LoVo (cell line): ENCODE measurements at regions not wholly inside any gene's neighbourhood (a gene's known extent, or its start where the extent isn't known, plus 50 kb on each side); places are given as distances from the start of the nearest gene placed in this dataset.
"Not testable (repeated sequence)": the region's sequence is repeated elsewhere in the genome, so short reads cannot be mapped to it uniquely, and the experiment has no call there.

Experiments used
- DNase-seq: peaks from one replicate; pipeline ENCODE4 v3.0.0-alpha.2; 2016; ENCODE audit warnings: low spot score

DNA sequence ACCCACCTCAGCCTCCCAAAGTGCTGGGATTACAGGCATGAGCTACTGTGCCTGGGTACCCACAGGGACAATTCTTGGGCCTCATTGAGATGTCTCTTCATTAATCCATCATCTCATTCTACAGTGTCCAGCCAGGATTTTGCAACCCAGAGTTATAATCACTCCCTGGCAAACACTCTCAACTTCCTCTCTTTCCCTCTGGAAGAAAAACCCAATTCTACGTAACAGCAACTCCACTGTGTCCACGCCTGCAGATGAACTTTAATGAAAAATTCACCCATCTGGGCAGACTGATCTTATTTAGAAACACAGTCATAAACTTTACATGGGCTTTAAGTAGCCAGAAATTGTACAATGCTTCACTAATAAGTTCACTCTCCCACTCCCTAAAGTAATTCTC is 90.1 kb upstream of the ABCC4 start:
- no peak for DNase-seq

DNA sequence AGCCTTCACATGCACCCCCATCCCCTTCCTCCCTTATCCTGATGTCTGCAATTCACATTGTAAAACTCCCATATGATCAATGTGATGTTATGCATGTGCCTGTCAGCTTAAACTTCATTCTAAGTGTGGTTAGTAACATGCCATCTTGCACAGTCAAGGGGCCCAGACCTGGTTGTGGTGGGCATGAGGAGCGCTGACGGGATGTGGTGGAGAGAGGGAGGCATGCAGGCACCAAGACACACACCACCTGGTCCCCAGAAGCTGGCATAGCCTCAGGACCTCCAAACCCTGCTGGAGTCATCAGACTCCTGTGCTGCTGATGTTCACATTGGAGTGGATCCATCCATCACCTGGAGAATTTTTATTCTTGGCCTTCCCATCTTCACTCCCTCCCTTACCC is 90.5 kb upstream of the ABCC4 start:
- no peak for DNase-seq

DNA sequence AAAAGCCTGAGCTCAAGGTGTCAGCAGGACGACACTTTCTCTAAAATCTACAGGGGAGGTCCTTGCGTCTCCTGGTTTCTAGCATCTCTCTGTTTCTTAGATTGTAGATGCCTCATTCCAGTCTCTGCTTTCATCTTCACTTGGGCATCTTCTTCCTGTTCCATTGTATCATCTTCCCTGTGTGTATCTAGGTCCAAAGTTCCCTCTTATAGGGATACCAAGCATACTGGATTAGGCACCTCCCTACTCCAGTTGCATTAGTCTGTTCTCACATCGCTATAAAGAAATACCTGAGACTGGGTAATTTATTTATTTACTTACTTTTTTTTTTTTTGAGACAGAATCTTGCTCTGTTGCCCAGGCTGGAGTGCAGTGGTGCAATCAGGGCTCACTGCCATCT is 91.3 kb upstream of the ABCC4 start:
- no peak for DNase-seq

- DNase-seq = no peak
Observed at GRCh38 chr13:95403349-95404140, 102.3 kb upstream of the ABCC4 start.

- peak; percentile 72 for DNase-seq
Observed at GRCh38 chr13:95404141-95404882, 103.1 kb upstream of the ABCC4 start.

- DNase-seq = no peak
Observed at GRCh38 chr13:95406176-95406575, 104.9 kb upstream of the ABCC4 start.

- DNase-seq = no peak
Observed at GRCh38 chr13:95411428-95412040, 110.3 kb upstream of the ABCC4 start.

DNA sequence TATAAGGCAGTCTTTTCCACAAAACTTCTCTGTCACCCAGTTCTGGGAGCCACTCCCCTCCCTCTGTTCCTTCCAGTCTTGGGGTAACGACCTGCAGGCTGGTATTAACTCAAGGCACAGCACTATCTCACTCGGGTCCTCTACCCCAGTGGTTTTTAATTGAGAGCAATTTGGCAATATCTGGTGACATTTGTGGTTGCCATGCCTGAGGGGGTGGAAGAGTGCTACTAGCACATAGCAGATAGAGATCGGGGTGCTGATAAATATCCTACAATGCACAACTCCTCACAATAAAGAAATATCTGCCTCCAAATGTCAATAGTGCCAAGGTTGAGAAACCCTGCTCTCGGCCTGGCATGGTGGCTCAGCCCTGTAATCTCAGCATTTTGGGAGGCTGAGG is 117.7 kb upstream of the ABCC4 start:
- no peak for DNase-seq

DNA sequence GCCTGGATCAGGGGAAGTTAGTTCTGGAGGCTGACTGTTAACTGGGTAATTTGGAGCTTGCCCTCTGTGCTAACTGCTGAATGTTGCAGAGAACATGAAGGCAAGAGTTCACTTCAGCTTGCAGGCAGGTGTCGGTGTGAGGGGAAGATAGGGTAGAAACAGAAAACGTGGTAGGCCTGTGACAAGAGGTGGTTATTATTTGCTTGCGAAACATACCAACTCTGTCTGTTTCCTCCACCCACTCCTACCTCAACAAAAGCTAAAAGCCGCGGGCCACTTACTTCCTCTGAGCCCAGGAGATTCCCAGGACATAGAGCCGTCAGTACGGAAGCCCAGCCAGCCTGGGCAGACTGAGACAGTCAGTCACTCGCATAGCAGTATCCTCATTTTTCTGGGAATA is 119.2 kb upstream of the ABCC4 start:
- DNase-seq = no peak

DNA sequence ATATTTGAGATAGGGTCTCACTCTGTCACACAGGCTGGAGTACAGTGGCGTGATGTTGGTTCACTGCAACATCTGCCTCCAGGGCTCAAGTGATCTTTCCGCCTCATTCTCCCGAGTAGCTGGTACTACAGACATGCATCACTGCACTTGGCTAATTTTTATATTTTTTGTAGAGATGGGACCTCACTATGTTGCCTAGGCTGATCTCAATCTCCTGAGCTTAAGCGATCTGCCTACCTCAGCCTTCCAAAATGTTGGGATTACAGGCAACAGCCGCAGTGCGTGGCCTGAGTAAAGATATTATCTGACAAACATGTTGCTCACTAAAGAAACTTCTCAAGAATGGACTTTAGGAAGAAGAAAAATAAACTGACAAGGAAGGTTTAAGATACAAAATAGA is 125.4 kb upstream of the ABCC4 start:
- no peak for DNase-seq

- DNase-seq = not testable (repeated sequence)
Observed at GRCh38 chr13:95430525-95430924, 122.0 kb upstream of the CLDN10 start.

DNA sequence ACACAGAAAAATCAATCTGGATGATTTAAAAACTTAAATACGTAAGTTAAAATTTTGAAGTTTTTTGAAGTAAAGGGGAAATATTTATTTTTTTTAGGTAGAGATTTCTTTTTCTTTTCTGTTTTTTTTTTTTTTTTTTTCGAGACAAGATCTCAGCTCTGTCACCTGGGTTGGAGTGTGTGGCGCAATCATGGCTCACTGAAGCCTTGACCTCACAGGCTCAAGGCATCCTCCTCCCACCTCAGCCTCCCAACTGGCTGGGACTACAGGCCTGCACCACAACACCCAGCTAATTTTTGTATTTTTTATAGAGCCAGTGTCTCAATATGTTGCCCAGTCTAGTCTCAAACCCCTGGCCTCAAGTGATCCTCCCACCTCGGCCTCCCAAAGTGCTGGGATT is 120.4 kb upstream of the CLDN10 start:
- DNase-seq = no peak

- DNase-seq = no peak
Observed at GRCh38 chr13:95433537-95433936, 119.0 kb upstream of the CLDN10 start.

DNA sequence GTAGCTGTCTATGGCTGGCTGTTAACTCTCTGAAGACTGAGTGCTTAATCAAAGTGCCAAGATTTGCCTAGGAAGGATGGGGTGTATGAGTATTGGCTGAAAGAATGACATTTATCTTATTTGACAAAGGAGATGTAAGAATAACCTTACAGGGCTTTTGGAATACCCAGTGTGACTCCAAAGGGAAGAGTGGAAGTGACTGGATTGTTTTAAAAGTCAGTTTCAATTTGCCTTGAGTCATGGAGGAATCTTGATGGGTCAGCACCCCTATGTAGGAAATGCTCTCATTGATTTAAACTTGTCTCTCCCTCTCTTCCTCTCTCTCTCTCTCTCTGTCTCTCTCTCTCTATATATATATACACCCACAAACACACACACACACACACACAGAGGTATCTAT is 118.4 kb upstream of the CLDN10 start:
- DNase-seq = no peak

DNA sequence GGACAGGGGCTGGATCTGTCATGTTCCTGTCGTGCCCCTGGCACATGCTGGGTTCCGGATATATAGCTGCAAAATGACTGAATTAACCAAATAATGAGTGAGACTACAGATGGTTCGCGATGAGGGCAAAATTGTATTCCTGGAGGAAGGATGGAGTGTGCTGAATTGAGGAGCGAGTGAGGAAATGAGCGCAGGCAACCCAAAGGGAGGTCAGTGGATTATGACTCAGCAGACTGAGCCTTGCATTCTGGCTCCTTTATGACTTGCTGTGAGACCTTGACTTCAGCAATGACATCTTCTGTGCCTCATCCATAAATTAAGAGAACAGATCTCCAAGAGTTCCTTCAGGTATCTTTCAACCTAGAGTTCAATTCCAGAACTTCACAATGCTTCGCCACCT is 115.0 kb upstream of the CLDN10 start:
- DNase-seq = no peak

DNA sequence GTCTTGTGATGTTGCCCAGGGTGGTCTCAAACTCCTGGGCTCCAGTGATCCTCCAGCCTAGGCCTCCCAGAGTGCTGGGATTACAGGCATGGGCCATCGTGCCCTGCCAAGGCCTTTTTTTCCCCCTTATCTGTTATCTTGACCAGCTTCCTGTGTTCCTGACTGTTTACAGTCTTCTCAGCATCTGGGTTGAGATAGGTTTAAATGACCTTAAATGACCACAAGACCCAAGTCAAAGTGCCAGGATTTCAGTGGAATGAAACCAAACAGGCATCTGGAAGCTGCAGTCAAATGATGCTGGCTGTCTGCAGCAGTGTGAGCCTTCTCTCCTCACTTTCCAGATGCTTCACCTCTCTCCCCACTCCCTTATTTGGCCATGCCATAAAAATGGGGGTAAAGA is 114.2 kb upstream of the CLDN10 start:
- DNase-seq = no peak

GRCh38 chr13:95440441-95441088 is 112.0 kb upstream of the CLDN10 start:
- no peak for DNase-seq

DNA sequence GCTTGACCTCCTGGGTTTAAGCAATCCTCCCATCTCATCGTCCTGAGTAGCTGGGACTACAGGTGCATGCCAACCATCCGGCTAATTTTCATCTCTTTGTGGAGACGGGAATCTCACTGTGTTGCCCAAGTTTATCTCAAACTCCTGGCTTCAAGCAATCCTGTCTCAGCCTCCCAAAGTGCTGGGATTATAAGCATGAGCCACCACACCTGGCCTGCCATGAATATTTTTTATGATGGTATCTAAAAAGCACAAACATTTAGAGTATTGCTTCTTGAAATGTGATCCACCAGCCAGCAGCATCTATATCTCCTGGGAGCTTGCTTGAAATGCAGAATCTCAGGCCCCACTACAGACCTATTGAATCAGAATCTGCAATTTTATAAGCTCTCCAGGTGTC is 111.2 kb upstream of the CLDN10 start:
- DNase-seq = no peak

GRCh38 chr13:95444006-95444730 is 108.4 kb upstream of the CLDN10 start:
- DNase-seq = no peak

DNA sequence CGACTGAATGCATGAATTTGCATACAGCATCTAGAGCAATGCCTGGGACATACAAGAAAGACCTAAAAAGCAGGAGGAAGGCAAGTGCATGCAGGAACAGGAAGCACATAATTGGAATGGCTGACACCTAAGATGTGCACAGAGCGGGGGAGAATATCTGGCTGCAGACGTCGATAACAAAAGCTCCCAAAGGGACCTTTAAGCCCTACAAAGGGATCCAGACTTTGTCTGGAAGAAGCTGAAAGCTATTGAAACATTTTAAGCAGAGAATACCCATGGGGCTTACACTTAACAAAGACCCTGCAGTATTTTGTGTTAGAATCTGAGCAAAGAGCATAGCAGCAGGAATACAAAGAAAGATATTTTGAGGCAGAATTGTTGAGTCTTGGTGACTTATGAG is 107.4 kb upstream of the CLDN10 start:
- no peak for DNase-seq

- no peak for DNase-seq
Observed at GRCh38 chr13:95447814-95448213, 104.7 kb upstream of the CLDN10 start.

DNA sequence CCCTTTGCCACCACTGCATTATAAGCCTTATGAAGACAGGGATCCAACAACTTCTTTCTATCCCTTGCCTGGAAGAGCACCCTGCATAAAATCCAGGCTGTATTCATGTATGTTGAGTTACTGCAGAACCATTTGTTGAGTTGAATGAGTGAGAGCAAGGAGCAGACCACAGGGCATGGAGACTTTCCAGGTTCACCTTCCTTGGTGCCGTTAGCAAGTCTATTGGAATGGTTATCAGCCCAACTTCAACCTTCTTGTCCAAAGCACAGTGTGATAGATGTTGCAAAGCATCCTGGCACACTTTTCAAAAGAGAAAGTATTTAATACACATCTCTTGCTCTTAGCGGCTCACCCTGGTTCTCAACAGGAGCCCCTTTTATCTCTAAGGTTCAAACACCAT is 100.9 kb upstream of the CLDN10 start:
- no peak for DNase-seq
